ENCODE measurements at regions not wholly inside any gene's neighbourhood (a gene's known extent, or its start where the extent isn't known, plus 50 kb on each side); places are given as distances from the start of the nearest gene placed in this dataset.

- Mint-ChIP-seq H3K9me3 (peaks cover 3% of the 10 kb centered on the region), H3K4me1 (peaks cover 15% of the 10 kb centered on the region), H3K4me3 (no peak overlapping the region), H3K36me3 (ENCODE audit: low read depth) (no peaks in the 10 kb centered on the region), H3K27me3 (ENCODE audit: insufficient read depth, low read depth, poor library complexity) (peaks cover 11% of the 10 kb centered on the region), H3K27ac (no peak overlapping the region)
- no peak for TF ChIP-seq STAT1 (IDR thresholded peaks at IDR 0.05; ENCODE audit: unreplicated experiment)
- TF ChIP-seq ETS1 (IDR thresholded peaks at IDR 0.05), result no peak
- no peak for TF ChIP-seq ZNF114 (CRISPR knock-in tag; IDR thresholded peaks at IDR 0.05)
- TF ChIP-seq CREB1 (CRISPR knock-in tag; IDR thresholded peaks at IDR 0.05; ENCODE audit: low read depth), result no peak
- TF ChIP-seq, protein P1, sequence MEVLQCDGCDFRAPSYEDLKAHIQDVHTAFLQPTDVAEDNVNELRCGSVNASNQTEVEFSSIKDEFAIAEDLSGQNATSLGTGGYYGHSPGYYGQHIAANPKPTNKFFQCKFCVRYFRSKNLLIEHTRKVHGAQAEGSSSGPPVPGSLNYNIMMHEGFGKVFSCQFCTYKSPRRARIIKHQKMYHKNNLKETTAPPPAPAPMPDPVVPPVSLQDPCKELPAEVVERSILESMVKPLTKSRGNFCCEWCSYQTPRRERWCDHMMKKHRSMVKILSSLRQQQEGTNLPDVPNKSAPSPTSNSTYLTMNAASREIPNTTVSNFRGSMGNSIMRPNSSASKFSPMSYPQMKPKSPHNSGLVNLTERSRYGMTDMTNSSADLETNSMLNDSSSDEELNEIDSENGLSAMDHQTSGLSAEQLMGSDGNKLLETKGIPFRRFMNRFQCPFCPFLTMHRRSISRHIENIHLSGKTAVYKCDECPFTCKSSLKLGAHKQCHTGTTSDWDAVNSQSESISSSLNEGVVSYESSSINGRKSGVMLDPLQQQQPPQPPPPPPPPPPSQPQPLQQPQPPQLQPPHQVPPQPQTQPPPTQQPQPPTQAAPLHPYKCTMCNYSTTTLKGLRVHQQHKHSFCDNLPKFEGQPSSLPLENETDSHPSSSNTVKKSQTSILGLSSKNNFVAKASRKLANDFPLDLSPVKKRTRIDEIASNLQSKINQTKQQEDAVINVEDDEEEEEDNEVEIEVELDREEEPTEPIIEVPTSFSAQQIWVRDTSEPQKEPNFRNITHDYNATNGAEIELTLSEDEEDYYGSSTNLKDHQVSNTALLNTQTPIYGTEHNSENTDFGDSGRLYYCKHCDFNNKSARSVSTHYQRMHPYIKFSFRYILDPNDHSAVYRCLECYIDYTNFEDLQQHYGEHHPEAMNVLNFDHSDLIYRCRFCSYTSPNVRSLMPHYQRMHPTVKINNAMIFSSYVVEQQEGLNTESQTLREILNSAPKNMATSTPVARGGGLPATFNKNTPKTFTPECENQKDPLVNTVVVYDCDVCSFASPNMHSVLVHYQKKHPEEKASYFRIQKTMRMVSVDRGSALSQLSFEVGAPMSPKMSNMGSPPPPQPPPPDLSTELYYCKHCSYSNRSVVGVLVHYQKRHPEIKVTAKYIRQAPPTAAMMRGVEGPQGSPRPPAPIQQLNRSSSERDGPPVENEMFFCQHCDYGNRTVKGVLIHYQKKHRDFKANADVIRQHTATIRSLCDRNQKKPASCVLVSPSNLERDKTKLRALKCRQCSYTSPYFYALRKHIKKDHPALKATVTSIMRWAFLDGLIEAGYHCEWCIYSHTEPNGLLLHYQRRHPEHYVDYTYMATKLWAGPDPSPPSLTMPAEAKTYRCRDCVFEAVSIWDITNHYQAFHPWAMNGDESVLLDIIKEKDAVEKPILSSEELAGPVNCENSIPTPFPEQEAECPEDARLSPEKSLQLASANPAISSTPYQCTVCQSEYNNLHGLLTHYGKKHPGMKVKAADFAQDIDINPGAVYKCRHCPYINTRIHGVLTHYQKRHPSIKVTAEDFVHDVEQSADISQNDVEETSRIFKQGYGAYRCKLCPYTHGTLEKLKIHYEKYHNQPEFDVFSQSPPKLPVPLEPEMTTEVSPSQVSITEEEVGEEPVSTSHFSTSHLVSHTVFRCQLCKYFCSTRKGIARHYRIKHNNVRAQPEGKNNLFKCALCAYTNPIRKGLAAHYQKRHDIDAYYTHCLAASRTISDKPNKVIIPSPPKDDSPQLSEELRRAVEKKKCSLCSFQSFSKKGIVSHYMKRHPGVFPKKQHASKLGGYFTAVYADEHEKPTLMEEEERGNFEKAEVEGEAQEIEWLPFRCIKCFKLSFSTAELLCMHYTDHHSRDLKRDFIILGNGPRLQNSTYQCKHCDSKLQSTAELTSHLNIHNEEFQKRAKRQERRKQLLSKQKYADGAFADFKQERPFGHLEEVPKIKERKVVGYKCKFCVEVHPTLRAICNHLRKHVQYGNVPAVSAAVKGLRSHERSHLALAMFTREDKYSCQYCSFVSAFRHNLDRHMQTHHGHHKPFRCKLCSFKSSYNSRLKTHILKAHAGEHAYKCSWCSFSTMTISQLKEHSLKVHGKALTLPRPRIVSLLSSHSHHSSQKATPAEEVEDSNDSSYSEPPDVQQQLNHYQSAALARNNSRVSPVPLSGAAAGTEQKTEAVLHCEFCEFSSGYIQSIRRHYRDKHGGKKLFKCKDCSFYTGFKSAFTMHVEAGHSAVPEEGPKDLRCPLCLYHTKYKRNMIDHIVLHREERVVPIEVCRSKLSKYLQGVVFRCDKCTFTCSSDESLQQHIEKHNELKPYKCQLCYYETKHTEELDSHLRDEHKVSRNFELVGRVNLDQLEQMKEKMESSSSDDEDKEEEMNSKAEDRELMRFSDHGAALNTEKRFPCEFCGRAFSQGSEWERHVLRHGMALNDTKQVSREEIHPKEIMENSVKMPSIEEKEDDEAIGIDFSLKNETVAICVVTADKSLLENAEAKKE (CRISPR knock-in tag; IDR thresholded peaks at IDR 0.05), result no peak
- no peak for TF ChIP-seq ZNF331 (CRISPR knock-in tag; IDR thresholded peaks at IDR 0.05; ENCODE audit: low read depth)
- TF ChIP-seq NANOG (IDR thresholded peaks at IDR 0.05; ENCODE audit: borderline replicate concordance), result no peak
- TF ChIP-seq, protein P2, sequence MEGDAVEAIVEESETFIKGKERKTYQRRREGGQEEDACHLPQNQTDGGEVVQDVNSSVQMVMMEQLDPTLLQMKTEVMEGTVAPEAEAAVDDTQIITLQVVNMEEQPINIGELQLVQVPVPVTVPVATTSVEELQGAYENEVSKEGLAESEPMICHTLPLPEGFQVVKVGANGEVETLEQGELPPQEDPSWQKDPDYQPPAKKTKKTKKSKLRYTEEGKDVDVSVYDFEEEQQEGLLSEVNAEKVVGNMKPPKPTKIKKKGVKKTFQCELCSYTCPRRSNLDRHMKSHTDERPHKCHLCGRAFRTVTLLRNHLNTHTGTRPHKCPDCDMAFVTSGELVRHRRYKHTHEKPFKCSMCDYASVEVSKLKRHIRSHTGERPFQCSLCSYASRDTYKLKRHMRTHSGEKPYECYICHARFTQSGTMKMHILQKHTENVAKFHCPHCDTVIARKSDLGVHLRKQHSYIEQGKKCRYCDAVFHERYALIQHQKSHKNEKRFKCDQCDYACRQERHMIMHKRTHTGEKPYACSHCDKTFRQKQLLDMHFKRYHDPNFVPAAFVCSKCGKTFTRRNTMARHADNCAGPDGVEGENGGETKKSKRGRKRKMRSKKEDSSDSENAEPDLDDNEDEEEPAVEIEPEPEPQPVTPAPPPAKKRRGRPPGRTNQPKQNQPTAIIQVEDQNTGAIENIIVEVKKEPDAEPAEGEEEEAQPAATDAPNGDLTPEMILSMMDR (conservative IDR thresholded peaks at IDR 0.05; ENCODE audit: low read depth in 2 of 2), result no peak
- TF ChIP-seq, protein P3, sequence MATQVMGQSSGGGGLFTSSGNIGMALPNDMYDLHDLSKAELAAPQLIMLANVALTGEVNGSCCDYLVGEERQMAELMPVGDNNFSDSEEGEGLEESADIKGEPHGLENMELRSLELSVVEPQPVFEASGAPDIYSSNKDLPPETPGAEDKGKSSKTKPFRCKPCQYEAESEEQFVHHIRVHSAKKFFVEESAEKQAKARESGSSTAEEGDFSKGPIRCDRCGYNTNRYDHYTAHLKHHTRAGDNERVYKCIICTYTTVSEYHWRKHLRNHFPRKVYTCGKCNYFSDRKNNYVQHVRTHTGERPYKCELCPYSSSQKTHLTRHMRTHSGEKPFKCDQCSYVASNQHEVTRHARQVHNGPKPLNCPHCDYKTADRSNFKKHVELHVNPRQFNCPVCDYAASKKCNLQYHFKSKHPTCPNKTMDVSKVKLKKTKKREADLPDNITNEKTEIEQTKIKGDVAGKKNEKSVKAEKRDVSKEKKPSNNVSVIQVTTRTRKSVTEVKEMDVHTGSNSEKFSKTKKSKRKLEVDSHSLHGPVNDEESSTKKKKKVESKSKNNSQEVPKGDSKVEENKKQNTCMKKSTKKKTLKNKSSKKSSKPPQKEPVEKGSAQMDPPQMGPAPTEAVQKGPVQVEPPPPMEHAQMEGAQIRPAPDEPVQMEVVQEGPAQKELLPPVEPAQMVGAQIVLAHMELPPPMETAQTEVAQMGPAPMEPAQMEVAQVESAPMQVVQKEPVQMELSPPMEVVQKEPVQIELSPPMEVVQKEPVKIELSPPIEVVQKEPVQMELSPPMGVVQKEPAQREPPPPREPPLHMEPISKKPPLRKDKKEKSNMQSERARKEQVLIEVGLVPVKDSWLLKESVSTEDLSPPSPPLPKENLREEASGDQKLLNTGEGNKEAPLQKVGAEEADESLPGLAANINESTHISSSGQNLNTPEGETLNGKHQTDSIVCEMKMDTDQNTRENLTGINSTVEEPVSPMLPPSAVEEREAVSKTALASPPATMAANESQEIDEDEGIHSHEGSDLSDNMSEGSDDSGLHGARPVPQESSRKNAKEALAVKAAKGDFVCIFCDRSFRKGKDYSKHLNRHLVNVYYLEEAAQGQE (IDR thresholded peaks at IDR 0.05; ENCODE audit: unreplicated experiment), result no peak
- no peak for TF ChIP-seq JUNB (IDR thresholded peaks at IDR 0.05; ENCODE audit: unreplicated experiment)
- TF ChIP-seq EZH2 (IDR thresholded peaks at IDR 0.05; ENCODE audit: low read depth, unreplicated experiment), result no peak
- no peak for TF ChIP-seq EZH2phosphoT487 (IDR thresholded peaks at IDR 0.05; ENCODE audit: unreplicated experiment)
- no peak for TF ChIP-seq POLR2AphosphoS5 (IDR thresholded peaks at IDR 0.05; ENCODE audit: low read depth)
- Histone ChIP-seq H3K27ac (ENCODE audit: low read depth) (no peak overlapping the region), H3K9me2 (ENCODE audit: insufficient read depth) (peaks cover 7% of the 10 kb centered on the region; the same call in 1 of the 2 replicates), H3K4me3 (no peak overlapping the region), H4K20me1 (replicated peaks; ENCODE audit: insufficient read depth) (no peaks in the 10 kb centered on the region), H3K36me3 (ENCODE audit: insufficient read depth) (no peaks in the 10 kb centered on the region), H3F3A (replicated peaks; ENCODE audit: low read depth) (no peaks in the 10 kb centered on the region), H3K4me1 (ENCODE audit: insufficient read depth) (peaks cover 10% of the 10 kb centered on the region; the same call in 1 of the 2 replicates), H3K79me2 (replicated peaks; ENCODE audit: insufficient read depth) (no peaks in the 10 kb centered on the region), H3K4me2 (no peak overlapping the region), H2AFZ (no peak overlapping the region), H3K27me3 (ENCODE audit: insufficient read depth) (no peaks in the 10 kb centered on the region)
- ATAC-seq (no peak), DNase-seq (ENCODE audit: low spot score) (no peak)
Observed at GRCh38 chr3:10632125-10632524, 126.7 kb upstream of the ATP2B2 start.
